Peyer's patch (tissue), 4 donors: ENCODE measurements at regions not wholly inside any gene's neighbourhood (a gene's known extent, or its start where the extent isn't known, plus 50 kb on each side); places are given as distances from the start of the nearest gene placed in this dataset.
"Not testable (repeated sequence)": the region's sequence is repeated elsewhere in the genome, so short reads cannot be mapped to it uniquely, and the experiment has no call there.

ENCODE experiments used
- DNase-seq, 3 donors: peaks; one replicate each; pipeline ENCODE4 v3.0.0-alpha.2; 2017 to 2019
- H3K27ac ChIP-seq, 4 donors: fragments of 200-600 bp; sonication (generic); one replicate each; pipeline ENCODE4 v1.5.1; 2016 to 2019
- H3K27me3 ChIP-seq, 2 donors: fragments of 200-600 bp; sonication (generic); one replicate each; pipeline ENCODE4 v1.5.1; 2019
- H3K36me3 ChIP-seq, 3 donors: fragments of 200-600 bp; sonication (generic); one replicate each; pipeline ENCODE4 v1.5.1; 2016 to 2019
- H3K4me1 ChIP-seq, 4 donors: fragments of 200-600 bp; sonication (generic); one replicate each; pipeline ENCODE4 v1.5.1; 2016 to 2019
- H3K4me3 ChIP-seq, 4 donors: fragments of 200-600 bp; sonication (generic); 1 replicate in 3 of 4; 2 replicates in 1 of 4; pipeline ENCODE4 v1.5.1; 2016 to 2019; ENCODE audit warnings: mild to moderate bottlenecking in 1 of 4
- H3K9me3 ChIP-seq, 4 donors: fragments of 200-600 bp; sonication (generic); one replicate each; pipeline ENCODE4 v1.5.1; 2016 to 2019; ENCODE audit warnings: mild to moderate bottlenecking in 1 of 4
- POLR2A ChIP-seq, 2 donors: fragments of 450-650 bp; IDR thresholded peaks; one replicate each; pipeline ENCODE4 v1.5.1; 2017; ENCODE audit warnings: antibody characterized with exemption in 2 of 2, mild to moderate bottlenecking in 2 of 2, moderate library complexity in 2 of 2
- TF ChIP-seq, protein P1 (sequence below), 6 experiments: fragments of 450-650 bp in 4 of 6; fragments of 200-600 bp in 2 of 6; sonication (generic) in 1 of 6; IDR thresholded peaks; one replicate each; pipeline ENCODE4 v1.5.1; 2017 to 2019; ENCODE audit warnings: antibody characterized with exemption in 6 of 6, mild to moderate bottlenecking in 3 of 6, moderate library complexity in 1 of 6

- no peak for DNase-seq
- no peak overlapping the region for H3K27ac ChIP-seq
- no peaks in the 10 kb centered on the region for H3K36me3 ChIP-seq
- no peaks in the 10 kb centered on the region for H3K4me1 ChIP-seq
- TF ChIP-seq POLR2A (IDR thresholded peaks at IDR 0.05), result no peak
- TF ChIP-seq, protein P1, sequence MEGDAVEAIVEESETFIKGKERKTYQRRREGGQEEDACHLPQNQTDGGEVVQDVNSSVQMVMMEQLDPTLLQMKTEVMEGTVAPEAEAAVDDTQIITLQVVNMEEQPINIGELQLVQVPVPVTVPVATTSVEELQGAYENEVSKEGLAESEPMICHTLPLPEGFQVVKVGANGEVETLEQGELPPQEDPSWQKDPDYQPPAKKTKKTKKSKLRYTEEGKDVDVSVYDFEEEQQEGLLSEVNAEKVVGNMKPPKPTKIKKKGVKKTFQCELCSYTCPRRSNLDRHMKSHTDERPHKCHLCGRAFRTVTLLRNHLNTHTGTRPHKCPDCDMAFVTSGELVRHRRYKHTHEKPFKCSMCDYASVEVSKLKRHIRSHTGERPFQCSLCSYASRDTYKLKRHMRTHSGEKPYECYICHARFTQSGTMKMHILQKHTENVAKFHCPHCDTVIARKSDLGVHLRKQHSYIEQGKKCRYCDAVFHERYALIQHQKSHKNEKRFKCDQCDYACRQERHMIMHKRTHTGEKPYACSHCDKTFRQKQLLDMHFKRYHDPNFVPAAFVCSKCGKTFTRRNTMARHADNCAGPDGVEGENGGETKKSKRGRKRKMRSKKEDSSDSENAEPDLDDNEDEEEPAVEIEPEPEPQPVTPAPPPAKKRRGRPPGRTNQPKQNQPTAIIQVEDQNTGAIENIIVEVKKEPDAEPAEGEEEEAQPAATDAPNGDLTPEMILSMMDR (IDR thresholded peaks at IDR 0.05), result no peak
- H3K27me3 ChIP-seq, result no peaks in the 10 kb centered on the region
- H3K4me3 ChIP-seq, result no peak overlapping the region
- H3K9me3 ChIP-seq, result no peaks in the 10 kb centered on the region
These were observed 93.0 kb upstream of the ANK2 start for GRCh38 chr4:112956484-112956896.

- not testable (repeated sequence) for H3K4me1 ChIP-seq, DNase-seq
These were observed 91.7 kb upstream of the ANK2 start for GRCh38 chr4:112957764-112958163.

GRCh38 chr4:112966701-112967488 lies 82.6 kb upstream of the ANK2 start:
- Histone ChIP-seq H3K27ac (no peak overlapping the region), H3K4me3 (no peak overlapping the region), H3K36me3 (no peaks in the 10 kb centered on the region), H3K9me3 (no peaks in the 10 kb centered on the region), H3K4me1 (no peaks in the 10 kb centered on the region), H3K27me3 (no peaks in the 10 kb centered on the region)
- no peak for TF ChIP-seq POLR2A (IDR thresholded peaks at IDR 0.05)
- TF ChIP-seq, protein P1 (IDR thresholded peaks at IDR 0.05), result no peak
- DNase-seq, result no peak

More at GRCh38 chr4:112957764-112958163, 91.7 kb upstream of the ANK2 start:
- not testable (repeated sequence) for H3K4me3 ChIP-seq, H3K27me3 ChIP-seq, H3K9me3 ChIP-seq, H3K36me3 ChIP-seq, H3K27ac ChIP-seq

- Histone ChIP-seq H3K27me3 (no peaks in the 10 kb centered on the region), H3K27ac (no peak overlapping the region), H3K4me1 (no peaks in the 10 kb centered on the region), H3K9me3 (no peaks in the 10 kb centered on the region), H3K4me3 (no peak overlapping the region), H3K36me3 (no peaks in the 10 kb centered on the region)
- no peak for DNase-seq
- TF ChIP-seq, protein P1 (IDR thresholded peaks at IDR 0.05), result no peak
- no peak for TF ChIP-seq POLR2A (IDR thresholded peaks at IDR 0.05)
These were observed 80.8 kb upstream of the ANK2 start for GRCh38 chr4:112968451-112969159.

DNA sequence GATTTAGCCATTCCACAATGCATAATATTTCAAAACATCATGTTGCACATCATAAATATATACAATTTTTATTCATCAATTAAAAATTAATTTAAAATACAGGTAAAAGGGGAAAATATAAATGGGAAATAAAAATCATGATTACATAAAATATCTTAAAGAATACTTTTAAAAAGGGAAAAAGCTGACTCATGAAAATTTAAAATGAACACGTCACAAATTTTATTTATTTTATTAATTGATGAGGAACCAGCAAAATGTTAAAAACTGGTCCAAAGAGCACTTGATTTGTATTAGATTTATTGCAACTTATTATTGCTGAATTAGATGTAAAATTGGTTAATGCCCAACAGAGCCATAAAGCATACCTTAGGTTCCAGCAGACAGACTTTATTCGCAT lies 78.5 kb upstream of the ANK2 start:
- DNase-seq, result no peak
- Histone ChIP-seq H3K27me3 (no peaks in the 10 kb centered on the region), H3K36me3 (no peaks in the 10 kb centered on the region), H3K4me3 (no peak overlapping the region), H3K27ac (no peak overlapping the region), H3K4me1 (no peaks in the 10 kb centered on the region), H3K9me3 (no peaks in the 10 kb centered on the region)
- TF ChIP-seq, protein P1 (IDR thresholded peaks at IDR 0.05), result no peak
- TF ChIP-seq POLR2A (IDR thresholded peaks at IDR 0.05), result no peak

- H3K9me3 ChIP-seq, result no peaks in the 10 kb centered on the region
- H3K27ac ChIP-seq, result no peak overlapping the region
- no peak overlapping the region for H3K4me3 ChIP-seq
- H3K4me1 ChIP-seq, result no peaks in the 10 kb centered on the region
- DNase-seq, result no peak
- H3K27me3 ChIP-seq, result no peaks in the 10 kb centered on the region
- no peak for TF ChIP-seq POLR2A (IDR thresholded peaks at IDR 0.05)
- TF ChIP-seq, protein P1 (IDR thresholded peaks at IDR 0.05), result no peak
- no peaks in the 10 kb centered on the region for H3K36me3 ChIP-seq
These were observed 75.7 kb upstream of the ANK2 start for GRCh38 chr4:112973750-112974251.
